SK-N-SH treated with all-trans-retinoic acid at 6 μM for 48 hours (cell line): ENCODE measurements at regions not wholly inside any gene's neighbourhood (a gene's known extent, or its start where the extent isn't known, plus 50 kb on each side); places are given as distances from the start of the nearest gene placed in this dataset.

Experiments used
- CREB5 ChIP-seq: fragments of 250-450 bp; sonication (Bioruptor Pico); IDR thresholded peaks from 2 replicates; pipeline ENCODE4 v1.5.1; 2020; ENCODE audit warnings: low read depth, mild to moderate bottlenecking, moderate library complexity
- GLIS3 ChIP-seq: fragments of 250-450 bp; sonication (Bioruptor Pico); IDR thresholded peaks from 2 replicates; pipeline ENCODE4 v1.5.0; 2020; ENCODE audit warnings: mild to moderate bottlenecking, moderate library complexity
- ISL1 ChIP-seq: fragments of 250-450 bp; sonication (Bioruptor Pico); IDR thresholded peaks from 2 replicates; pipeline ENCODE4 v2.1.2; 2022; ENCODE audit warnings: mild to moderate bottlenecking, moderate library complexity
- PATZ1 ChIP-seq: fragments of 250-450 bp; sonication (Bioruptor Pico); IDR thresholded peaks from 2 replicates; pipeline ENCODE4 v1.8.0; 2020; ENCODE audit warnings: mild to moderate bottlenecking, moderate library complexity, borderline replicate concordance
- POU6F1 ChIP-seq: fragments of 250-450 bp; sonication (Bioruptor Pico); IDR thresholded peaks from 2 replicates; pipeline ENCODE4 v1.8.0; 2021; ENCODE audit warnings: low read depth, mild to moderate bottlenecking, moderate library complexity, borderline replicate concordance
- TSHZ2 ChIP-seq: fragments of 250-450 bp; sonication (Bioruptor Pico); IDR thresholded peaks from 2 replicates; pipeline ENCODE4 v1.5.0; 2020; ENCODE audit warnings: mild to moderate bottlenecking, moderate library complexity
- ZC3H10 ChIP-seq: fragments of 250-450 bp; sonication (Bioruptor Pico); IDR thresholded peaks from 2 replicates; pipeline ENCODE4 v1.5.1; 2021; ENCODE audit warnings: mild to moderate bottlenecking, moderate library complexity
- ZFP3 ChIP-seq: fragments of 250-450 bp; sonication (Bioruptor Pico); IDR thresholded peaks from 2 replicates; pipeline ENCODE4 v1.5.0; 2020; ENCODE audit warnings: mild to moderate bottlenecking, moderate library complexity
- ZFP30 ChIP-seq: fragments of 450-650 bp; formaldehyde crosslinking; IDR thresholded peaks from 2 replicates; pipeline ENCODE4 v1.5.0; 2022; ENCODE audit warnings: mild to moderate bottlenecking, moderate library complexity
- ZNF8 ChIP-seq: fragments of 450-650 bp; formaldehyde crosslinking; IDR thresholded peaks from 2 replicates; pipeline ENCODE4 v1.5.0; 2020; ENCODE audit warnings: mild to moderate bottlenecking, moderate library complexity

GRCh38 chr4:14582677-14583076 is 419.6 kb upstream of the CPEB2 start:
- no peak for TF ChIP-seq PATZ1 (CRISPR knock-in tag)
- no peak for TF ChIP-seq TSHZ2 (CRISPR knock-in tag)
- no peak for TF ChIP-seq ISL1 (CRISPR knock-in tag)
- no peak for TF ChIP-seq ZNF8
- TF ChIP-seq ZFP30 (CRISPR knock-in tag) = no peak
- TF ChIP-seq GLIS3 = no peak
- TF ChIP-seq ZFP3 (CRISPR knock-in tag) = no peak
- no peak for TF ChIP-seq CREB5
- TF ChIP-seq ZC3H10 = no peak
- TF ChIP-seq POU6F1 (CRISPR knock-in tag) = no peak
